GM23248 (cell line): ENCODE measurements at regions not wholly inside any gene's neighbourhood (a gene's known extent, or its start where the extent isn't known, plus 50 kb on each side); places are given as distances from the start of the nearest gene placed in this dataset.

ENCODE experiments used
- DNase-seq: peaks from one replicate; pipeline ENCODE4 v3.0.0-alpha.2; 2015
- H2AFZ ChIP-seq: fragments of 200-600 bp; sonication (generic); 2 replicates; pipeline ENCODE4 v1.6.1; 2016; ENCODE audit warnings: antibody characterized with exemption
- H3F3A ChIP-seq: fragments of 200-600 bp; sonication (generic); 2 replicates; pipeline ENCODE4 v1.6.1; 2016; ENCODE audit warnings: mild to moderate bottlenecking, antibody characterized with exemption, mixed run types; ENCODE audit not compliant: insufficient read depth
- H3K27ac ChIP-seq: fragments of 200-600 bp; sonication (generic); 2 replicates; pipeline ENCODE4 v1.5.1; 2016; ENCODE audit warnings: mild to moderate bottlenecking
- H3K27me3 ChIP-seq: fragments of 200-600 bp; sonication (generic); replicated peaks from 2 replicates; pipeline ENCODE4 v1.6.1; 2016; ENCODE audit warnings: mild to moderate bottlenecking; ENCODE audit not compliant: insufficient read depth
- H3K36me3 ChIP-seq: fragments of 200-600 bp; sonication (generic); 2 replicates; pipeline ENCODE4 v1.6.1; 2016; ENCODE audit warnings: low read depth, mild to moderate bottlenecking
- H3K4me1 ChIP-seq: fragments of 200-600 bp; sonication (generic); 2 replicates; pipeline ENCODE4 v1.6.1; 2016; ENCODE audit warnings: mild to moderate bottlenecking; ENCODE audit not compliant: insufficient read depth
- H3K4me2 ChIP-seq: fragments of 200-600 bp; sonication (generic); one replicate; pipeline ENCODE4 v1.6.1; 2016; ENCODE audit warnings: mild to moderate bottlenecking; ENCODE audit not compliant: unreplicated experiment
- H3K4me3 ChIP-seq: fragments of 200-600 bp; sonication (generic); 2 replicates; pipeline ENCODE4 v1.5.1; 2016; ENCODE audit warnings: mild to moderate bottlenecking
- H3K79me2 ChIP-seq: fragments of 200-600 bp; sonication (generic); 2 replicates; pipeline ENCODE4 v1.6.1; 2016; ENCODE audit warnings: mild to moderate bottlenecking; ENCODE audit not compliant: insufficient read depth
- H3K9ac ChIP-seq: fragments of 200-600 bp; sonication (generic); 2 replicates; pipeline ENCODE4 v1.6.1; 2016; ENCODE audit warnings: mild to moderate bottlenecking
- H3K9me2 ChIP-seq: fragments of 200-600 bp; sonication (generic); 2 replicates; pipeline ENCODE4 v1.6.1; 2016; ENCODE audit warnings: mixed run types, mild to moderate bottlenecking, moderate library complexity; ENCODE audit not compliant: insufficient read depth
- H3K9me3 ChIP-seq: fragments of 200-600 bp; sonication (generic); one replicate; pipeline ENCODE4 v1.6.1; 2017; ENCODE audit warnings: low read depth
- H4K20me1 ChIP-seq: fragments of 200-600 bp; sonication (generic); 2 replicates; pipeline ENCODE4 v1.6.0; 2016; ENCODE audit not compliant: insufficient read depth
- EZH2 ChIP-seq: fragments of 200-600 bp; sonication (generic); IDR thresholded peaks from 2 replicates; pipeline ENCODE4 v1.6.1; 2018; ENCODE audit warnings: antibody characterized with exemption, mild to moderate bottlenecking; ENCODE audit not compliant: insufficient read depth, poor library complexity, severe bottlenecking
- EZH2phosphoT487 ChIP-seq: fragments of 200-600 bp; sonication (generic); IDR thresholded peaks from 2 replicates; pipeline ENCODE4 v1.6.1; 2018; ENCODE audit warnings: antibody characterized with exemption, moderate library complexity, mild to moderate bottlenecking, low read depth; ENCODE audit not compliant: insufficient read depth
- WGBS, 2 experiments: methylation state at CpG; one replicate each; pipeline ENCODE4 v1.1.6; 2015 to 2017; ENCODE audit warnings: low lambda C conversion rate in 2 of 2, low coverage in 1 of 2; ENCODE audit errors: missing lambda C conversion rate in 2 of 2; 5-methylcytosine and 5-hydroxymethylcytosine counted together
- in situ Hi-C: fragments of 300-500 bp; cut with MboI; formaldehyde crosslinking; loops from 2 replicates; pipeline ENCODE4 v1.15.0; 2020

GRCh38 chr7:120089968-120090367, 183.0 kb upstream of the KCND2 start:
- Histone ChIP-seq H3K4me1 (no peaks in the 10 kb centered on the region), H4K20me1 (no peaks in the 10 kb centered on the region), H3K36me3 (no peaks in the 10 kb centered on the region), H3K9me3 (no peaks in the 10 kb centered on the region), H3K9ac (no peak overlapping the region), H3K4me3 (no peak overlapping the region), H3K27ac (no peak overlapping the region), H3K4me2 (no peak overlapping the region), H3F3A (no peaks in the 10 kb centered on the region), H2AFZ (no peak overlapping the region), H3K27me3 (no peaks in the 10 kb centered on the region), H3K9me2 (no peaks in the 10 kb centered on the region), H3K79me2 (no peaks in the 10 kb centered on the region)
- no peak for TF ChIP-seq EZH2
- no peak for TF ChIP-seq EZH2phosphoT487
- 60 to 69% methylated on average over 4 of the region's 4 CpGs for WGBS, 2 experiments
- in situ Hi-C loops = no loop called here
- no peak for DNase-seq

GRCh38 chr7:120091807-120092206, 181.2 kb upstream of the KCND2 start:
- no peak for TF ChIP-seq EZH2
- no peak for TF ChIP-seq EZH2phosphoT487
- Histone ChIP-seq H3F3A (no peaks in the 10 kb centered on the region), H3K4me1 (no peaks in the 10 kb centered on the region), H3K27me3 (no peaks in the 10 kb centered on the region), H3K36me3 (no peaks in the 10 kb centered on the region), H3K4me2 (no peak overlapping the region), H3K9me3 (no peaks in the 10 kb centered on the region), H4K20me1 (no peaks in the 10 kb centered on the region), H2AFZ (no peak overlapping the region), H3K79me2 (no peaks in the 10 kb centered on the region), H3K27ac (no peak overlapping the region), H3K9ac (no peak overlapping the region), H3K9me2 (no peaks in the 10 kb centered on the region), H3K4me3 (no peak overlapping the region)
- DNase-seq = no peak
- in situ Hi-C loops = no loop called here
- WGBS, 2 experiments = 44 to 46% methylated on average over 3 of the region's 3 CpGs

DNA sequence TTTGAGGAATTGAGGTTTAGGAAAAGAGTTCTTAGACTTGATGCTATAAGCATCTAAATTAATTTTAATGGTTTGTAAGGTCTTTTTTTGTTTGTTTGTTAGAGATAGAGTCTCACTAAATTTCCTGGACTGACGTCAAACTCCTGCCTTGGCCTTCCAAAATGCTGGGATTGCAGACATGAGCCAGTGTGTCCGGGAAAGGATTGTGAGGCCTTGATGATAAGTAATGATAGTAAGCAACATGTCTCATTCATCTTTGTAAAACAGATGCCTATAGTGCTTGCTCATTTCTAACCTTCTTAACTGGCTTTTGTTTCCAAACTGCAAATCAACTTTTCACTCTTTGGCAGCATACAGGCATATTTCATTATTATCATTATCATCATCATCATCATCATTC, 176.0 kb upstream of the KCND2 start:
- Histone ChIP-seq H3K4me1 (no peaks in the 10 kb centered on the region), H2AFZ (no peak overlapping the region), H3K27me3 (no peaks in the 10 kb centered on the region), H3K79me2 (no peaks in the 10 kb centered on the region), H3K9me2 (no peaks in the 10 kb centered on the region), H3K27ac (no peak overlapping the region), H3K4me3 (no peak overlapping the region), H4K20me1 (no peaks in the 10 kb centered on the region), H3K9ac (no peak overlapping the region), H3K4me2 (no peak overlapping the region), H3K9me3 (no peaks in the 10 kb centered on the region), H3K36me3 (no peaks in the 10 kb centered on the region), H3F3A (no peaks in the 10 kb centered on the region)
- in situ Hi-C loops = no loop called here
- no peak for DNase-seq
- WGBS, 2 experiments = 44 to 63% methylated on average over 2 of the region's 2 CpGs
- TF ChIP-seq EZH2 = no peak
- TF ChIP-seq EZH2phosphoT487 = no peak

- TF ChIP-seq EZH2phosphoT487 (no peak), EZH2 (no peak)
- no peak overlapping the region for H3K9ac ChIP-seq
- no peak overlapping the region for H3K4me2 ChIP-seq
- no peaks in the 10 kb centered on the region for H3K27me3 ChIP-seq
- no peaks in the 10 kb centered on the region for H3K4me1 ChIP-seq
- in situ Hi-C loops = no loop called here
- no peaks in the 10 kb centered on the region for H3K79me2 ChIP-seq
- no peak for DNase-seq
- no peaks in the 10 kb centered on the region for H3F3A ChIP-seq
- H3K9me3 ChIP-seq = no peaks in the 10 kb centered on the region
- no peak overlapping the region for H3K27ac ChIP-seq
- H3K9me2 ChIP-seq = no peaks in the 10 kb centered on the region
- no peaks in the 10 kb centered on the region for H3K36me3 ChIP-seq
- no peak overlapping the region for H2AFZ ChIP-seq
- H3K4me3 ChIP-seq = no peak overlapping the region
- H4K20me1 ChIP-seq = no peaks in the 10 kb centered on the region
Measured at GRCh38 chr7:120097774-120098173, 175.2 kb upstream of the KCND2 start.

GRCh38 chr7:120108376-120108775, 164.6 kb upstream of the KCND2 start:
- no peak for DNase-seq
- in situ Hi-C loops = no loop called here
- no peak overlapping the region for H2AFZ ChIP-seq
- H3K4me3 ChIP-seq = no peak overlapping the region
- no peaks in the 10 kb centered on the region for H3K27me3 ChIP-seq
- no peak overlapping the region for H3K9ac ChIP-seq
- no peaks in the 10 kb centered on the region for H3K9me2 ChIP-seq
- no peaks in the 10 kb centered on the region for H3K4me1 ChIP-seq
- no peaks in the 10 kb centered on the region for H3K9me3 ChIP-seq
- H3K36me3 ChIP-seq = no peaks in the 10 kb centered on the region
- no peaks in the 10 kb centered on the region for H3F3A ChIP-seq
- no peaks in the 10 kb centered on the region for H3K79me2 ChIP-seq
- no peaks in the 10 kb centered on the region for H4K20me1 ChIP-seq
- TF ChIP-seq EZH2phosphoT487 = no peak
- no peak for TF ChIP-seq EZH2
- H3K4me2 ChIP-seq = no peak overlapping the region
- H3K27ac ChIP-seq = no peak overlapping the region
